ENCODE measurements at regions not wholly inside any gene's neighbourhood (a gene's known extent, or its start where the extent isn't known, plus 50 kb on each side); places are given as distances from the start of the nearest gene placed in this dataset.

DNA sequence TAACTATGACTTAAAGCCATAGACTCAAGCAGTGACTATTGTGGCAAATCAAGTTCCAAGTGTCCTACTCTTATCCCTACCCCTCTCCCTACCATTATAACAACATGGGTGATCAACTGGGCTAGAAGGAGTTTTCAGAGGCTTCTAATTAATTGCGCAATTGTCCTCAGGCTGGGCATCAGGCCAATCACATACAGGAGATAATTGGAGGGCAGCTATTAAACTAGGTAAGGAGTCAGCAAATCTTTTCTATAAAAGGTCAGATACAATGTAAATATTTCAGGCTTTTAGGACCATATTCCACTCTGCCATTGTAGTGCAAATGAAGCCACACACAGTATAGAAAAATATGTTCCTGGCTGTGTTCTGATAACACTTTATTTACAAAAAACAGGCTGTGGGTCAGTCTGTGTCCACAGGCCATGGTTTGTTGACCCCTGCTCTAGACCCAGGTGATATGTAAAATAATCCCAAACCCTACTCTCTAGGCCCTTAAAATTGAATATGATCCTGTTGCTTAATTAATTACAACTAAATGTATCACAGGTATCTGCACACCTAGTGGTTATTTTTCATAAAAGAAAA lies 141.4 kb upstream of the PIK3R1 start:
- no TSS peak for BruUV-seq (replicated peaks)
- no peaks in the 10 kb centered on the region for H4K20me1 ChIP-seq (ENCODE audit: insufficient read depth)
- intact Hi-C loops (cut with micrococcal nuclease; ENCODE audit: unreplicated experiment), result no loop called here
- H2AFZ ChIP-seq, result no peak overlapping the region
- H3K79me2 ChIP-seq (ENCODE audit: low read depth), result no peaks in the 10 kb centered on the region
- H3K4me3 ChIP-seq, result no peak overlapping the region
- H3K9me2 ChIP-seq (ENCODE audit: insufficient read depth), result no peaks in the 10 kb centered on the region
- POLR2A ChIA-PET (ENCODE audit: unreplicated experiment), result no interaction called here
- H3F3A ChIP-seq (ENCODE audit: insufficient read depth, low read depth), result no peaks in the 10 kb centered on the region
- H3K36me3 ChIP-seq (ENCODE audit: low read depth), result no peaks in the 10 kb centered on the region
- H3K9me3 ChIP-seq (ENCODE audit: insufficient read depth, low read depth), result no peaks in the 10 kb centered on the region
- H3K4me2 ChIP-seq, result no peak overlapping the region
- no peaks in the 10 kb centered on the region for H3K4me1 ChIP-seq (replicated peaks; ENCODE audit: insufficient read depth)
- no peaks in the 10 kb centered on the region for H3K27me3 ChIP-seq (ENCODE audit: insufficient read depth, low read depth)
- no peak overlapping the region for H3K27ac ChIP-seq
- CTCF ChIA-PET, result no interaction called here
- no peak for TF ChIP-seq EZH2 (IDR thresholded peaks at IDR 0.05; ENCODE audit: low read depth)
- TF ChIP-seq, protein P1, sequence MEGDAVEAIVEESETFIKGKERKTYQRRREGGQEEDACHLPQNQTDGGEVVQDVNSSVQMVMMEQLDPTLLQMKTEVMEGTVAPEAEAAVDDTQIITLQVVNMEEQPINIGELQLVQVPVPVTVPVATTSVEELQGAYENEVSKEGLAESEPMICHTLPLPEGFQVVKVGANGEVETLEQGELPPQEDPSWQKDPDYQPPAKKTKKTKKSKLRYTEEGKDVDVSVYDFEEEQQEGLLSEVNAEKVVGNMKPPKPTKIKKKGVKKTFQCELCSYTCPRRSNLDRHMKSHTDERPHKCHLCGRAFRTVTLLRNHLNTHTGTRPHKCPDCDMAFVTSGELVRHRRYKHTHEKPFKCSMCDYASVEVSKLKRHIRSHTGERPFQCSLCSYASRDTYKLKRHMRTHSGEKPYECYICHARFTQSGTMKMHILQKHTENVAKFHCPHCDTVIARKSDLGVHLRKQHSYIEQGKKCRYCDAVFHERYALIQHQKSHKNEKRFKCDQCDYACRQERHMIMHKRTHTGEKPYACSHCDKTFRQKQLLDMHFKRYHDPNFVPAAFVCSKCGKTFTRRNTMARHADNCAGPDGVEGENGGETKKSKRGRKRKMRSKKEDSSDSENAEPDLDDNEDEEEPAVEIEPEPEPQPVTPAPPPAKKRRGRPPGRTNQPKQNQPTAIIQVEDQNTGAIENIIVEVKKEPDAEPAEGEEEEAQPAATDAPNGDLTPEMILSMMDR (conservative IDR thresholded peaks at IDR 0.05), result no peak
- DNase-seq, result no peak

DNA sequence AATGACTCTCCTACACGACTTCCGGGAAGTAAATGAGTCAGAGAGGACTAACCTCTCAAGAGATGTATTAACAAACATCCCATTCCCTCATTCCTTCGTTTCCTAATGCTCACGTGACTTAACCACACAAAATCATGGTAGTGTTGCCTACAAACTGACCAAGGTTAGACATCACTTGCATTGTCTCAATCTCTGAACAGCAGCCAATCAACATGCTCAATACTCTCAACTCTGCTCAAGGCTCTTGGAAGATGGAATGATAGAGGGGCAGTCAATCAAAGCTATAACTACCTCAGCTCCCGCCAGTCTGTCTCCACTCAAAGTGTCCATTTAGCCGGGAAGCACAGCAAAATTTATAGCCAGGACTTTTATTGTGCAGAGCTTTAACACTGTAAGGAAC lies 143.8 kb upstream of the PIK3R1 start:
- CTCF ChIA-PET, result no interaction called here
- no peak for DNase-seq

DNA sequence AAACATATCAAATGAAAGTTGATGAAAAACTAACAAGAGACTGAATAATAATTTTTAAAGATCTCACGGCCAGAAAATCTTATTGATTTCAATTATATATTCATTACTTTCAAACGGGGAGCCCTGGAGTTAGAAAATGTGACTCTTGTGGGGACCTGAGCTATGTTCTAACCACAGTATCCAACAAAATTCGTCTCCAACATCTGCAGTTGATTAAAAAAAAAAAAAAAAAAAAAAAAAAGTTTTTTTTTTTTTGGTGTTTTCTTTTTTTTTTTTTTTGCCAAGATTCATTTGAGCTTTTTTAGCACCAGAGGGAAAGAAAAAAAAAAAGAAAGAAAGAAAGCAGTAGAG lies 144.3 kb upstream of the PIK3R1 start:
- Histone ChIP-seq H3K27ac (no peak overlapping the region), H2AFZ (no peak overlapping the region), H3K27me3 (ENCODE audit: insufficient read depth, low read depth) (no peaks in the 10 kb centered on the region), H3K9me3 (ENCODE audit: insufficient read depth, low read depth) (no peaks in the 10 kb centered on the region), H3K4me1 (replicated peaks; ENCODE audit: insufficient read depth) (no peaks in the 10 kb centered on the region), H3K36me3 (ENCODE audit: low read depth) (no peaks in the 10 kb centered on the region), H3K4me3 (no peak overlapping the region), H3F3A (ENCODE audit: insufficient read depth, low read depth) (no peaks in the 10 kb centered on the region), H3K9me2 (ENCODE audit: insufficient read depth) (no peaks in the 10 kb centered on the region), H3K4me2 (no peak overlapping the region), H3K79me2 (ENCODE audit: low read depth) (no peaks in the 10 kb centered on the region), H4K20me1 (ENCODE audit: insufficient read depth) (no peaks in the 10 kb centered on the region)
- CTCF ChIA-PET, result no interaction called here
- no peak for DNase-seq
- intact Hi-C loops (cut with micrococcal nuclease; ENCODE audit: unreplicated experiment), result no loop called here
- no peak for TF ChIP-seq EZH2 (IDR thresholded peaks at IDR 0.05; ENCODE audit: low read depth)
- TF ChIP-seq, protein P1 (conservative IDR thresholded peaks at IDR 0.05), result no peak
- no TSS peak for BruUV-seq (replicated peaks)
- POLR2A ChIA-PET (ENCODE audit: unreplicated experiment), result no interaction called here

More for the DNA sequence above, 143.8 kb upstream of the PIK3R1 start:
- H4K20me1 ChIP-seq (ENCODE audit: insufficient read depth), result no peaks in the 10 kb centered on the region
- H3K36me3 ChIP-seq (ENCODE audit: low read depth), result no peaks in the 10 kb centered on the region
- H3K9me3 ChIP-seq (ENCODE audit: insufficient read depth, low read depth), result no peaks in the 10 kb centered on the region
- H3K4me3 ChIP-seq, result no peak overlapping the region
- no peak overlapping the region for H2AFZ ChIP-seq
- no TSS peak for BruUV-seq (replicated peaks)
- no peaks in the 10 kb centered on the region for H3K4me1 ChIP-seq (replicated peaks; ENCODE audit: insufficient read depth)
- H3K27me3 ChIP-seq (ENCODE audit: insufficient read depth, low read depth), result no peaks in the 10 kb centered on the region
- no peak overlapping the region for H3K4me2 ChIP-seq
- POLR2A ChIA-PET (ENCODE audit: unreplicated experiment), result no interaction called here
- intact Hi-C loops (cut with micrococcal nuclease; ENCODE audit: unreplicated experiment), result no loop called here
- no peaks in the 10 kb centered on the region for H3K79me2 ChIP-seq (ENCODE audit: low read depth)
- no peaks in the 10 kb centered on the region for H3F3A ChIP-seq (ENCODE audit: insufficient read depth, low read depth)
- no peaks in the 10 kb centered on the region for H3K9me2 ChIP-seq (ENCODE audit: insufficient read depth)
- no peak overlapping the region for H3K27ac ChIP-seq
- TF ChIP-seq EZH2 (IDR thresholded peaks at IDR 0.05; ENCODE audit: low read depth), result no peak
- TF ChIP-seq, protein P1 (conservative IDR thresholded peaks at IDR 0.05), result no peak
